ENCODE measurements at regions not wholly inside any gene's neighbourhood (a gene's known extent, or its start where the extent isn't known, plus 50 kb on each side); places are given as distances from the start of the nearest gene placed in this dataset.

DNA sequence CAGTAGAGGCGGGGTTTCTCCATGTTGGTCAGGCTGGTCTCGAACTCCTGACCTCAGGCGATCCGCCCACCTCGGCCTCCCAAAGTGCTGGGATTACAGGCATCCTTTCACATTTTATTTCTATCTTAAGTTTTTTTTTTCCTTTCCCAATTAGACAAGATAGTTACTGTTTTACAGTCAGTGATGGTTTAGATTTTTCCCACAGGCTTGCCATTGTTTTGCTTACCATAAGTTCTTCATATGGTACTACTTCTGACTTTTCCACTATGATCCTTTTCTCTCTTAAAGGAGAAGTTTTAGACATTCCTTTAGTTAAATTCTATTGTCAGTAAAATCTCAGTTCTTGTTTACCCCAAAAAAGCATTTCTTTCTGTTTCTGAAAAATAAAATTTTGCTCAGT lies 462.6 kb downstream of the CENPC start:
- 94 to 97% (median 95%) methylated on average over 5 of the region's 5 CpGs for WGBS, 3 donors
- intact Hi-C loops (cut with DNase I): no loop called here

DNA sequence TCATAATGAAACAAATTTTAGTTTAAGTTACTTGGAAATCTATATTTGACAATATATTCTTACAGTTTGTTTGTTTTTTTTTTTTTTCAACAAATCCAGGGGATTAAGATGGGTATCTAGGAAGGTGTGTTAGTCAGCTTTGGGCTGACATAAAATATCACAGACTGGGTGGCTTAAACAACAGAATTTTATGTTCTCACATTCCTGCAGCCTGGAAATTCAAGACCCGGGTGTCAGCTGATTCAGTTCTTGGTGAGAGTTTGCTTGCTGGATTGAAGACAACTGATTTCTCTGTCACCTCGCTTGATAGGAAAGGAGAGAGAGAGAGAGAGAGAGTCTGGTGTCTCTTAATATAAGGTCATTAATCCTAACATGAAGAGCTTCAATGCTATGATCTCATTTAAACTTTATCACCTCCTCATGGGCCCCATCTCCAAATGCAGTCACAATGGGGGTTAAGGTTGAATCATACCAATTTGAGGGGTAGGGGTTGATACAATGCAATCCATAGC lies 465.2 kb downstream of the CENPC start:
- intact Hi-C loops (cut with DNase I): no loop called here
- Histone ChIP-seq H3K36me3 (no peaks in the 10 kb centered on the region), H3K27me3 (no peaks in the 10 kb centered on the region), H3K4me3 (no peak overlapping the region), H3K9me3 (no peaks in the 10 kb centered on the region), H3K4me1 (ENCODE audit: insufficient read depth) (no peaks in the 10 kb centered on the region), H3K27ac (no peak overlapping the region)
- DNase-seq: no peak
- TF ChIP-seq, protein P1, sequence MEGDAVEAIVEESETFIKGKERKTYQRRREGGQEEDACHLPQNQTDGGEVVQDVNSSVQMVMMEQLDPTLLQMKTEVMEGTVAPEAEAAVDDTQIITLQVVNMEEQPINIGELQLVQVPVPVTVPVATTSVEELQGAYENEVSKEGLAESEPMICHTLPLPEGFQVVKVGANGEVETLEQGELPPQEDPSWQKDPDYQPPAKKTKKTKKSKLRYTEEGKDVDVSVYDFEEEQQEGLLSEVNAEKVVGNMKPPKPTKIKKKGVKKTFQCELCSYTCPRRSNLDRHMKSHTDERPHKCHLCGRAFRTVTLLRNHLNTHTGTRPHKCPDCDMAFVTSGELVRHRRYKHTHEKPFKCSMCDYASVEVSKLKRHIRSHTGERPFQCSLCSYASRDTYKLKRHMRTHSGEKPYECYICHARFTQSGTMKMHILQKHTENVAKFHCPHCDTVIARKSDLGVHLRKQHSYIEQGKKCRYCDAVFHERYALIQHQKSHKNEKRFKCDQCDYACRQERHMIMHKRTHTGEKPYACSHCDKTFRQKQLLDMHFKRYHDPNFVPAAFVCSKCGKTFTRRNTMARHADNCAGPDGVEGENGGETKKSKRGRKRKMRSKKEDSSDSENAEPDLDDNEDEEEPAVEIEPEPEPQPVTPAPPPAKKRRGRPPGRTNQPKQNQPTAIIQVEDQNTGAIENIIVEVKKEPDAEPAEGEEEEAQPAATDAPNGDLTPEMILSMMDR (IDR thresholded peaks at IDR 0.05): no peak
- TF ChIP-seq POLR2A (IDR thresholded peaks at IDR 0.05) (no peak), EP300 (IDR thresholded peaks at IDR 0.05) (no peak)
- 80 to 89% (median 83%) methylated on average over 2 of the region's 2 CpGs for WGBS, 3 donors

More for the DNA sequence above, 462.6 kb downstream of the CENPC start:
- Histone ChIP-seq H3K4me3 (no peak overlapping the region), H3K36me3 (no peaks in the 10 kb centered on the region), H3K27me3 (no peaks in the 10 kb centered on the region), H3K27ac (no peak overlapping the region), H3K4me1 (ENCODE audit: insufficient read depth) (no peaks in the 10 kb centered on the region), H3K9me3 (no peaks in the 10 kb centered on the region)
- no peak for DNase-seq
- TF ChIP-seq EP300 (IDR thresholded peaks at IDR 0.05) (no peak), POLR2A (IDR thresholded peaks at IDR 0.05) (no peak)
- TF ChIP-seq, protein P1 (IDR thresholded peaks at IDR 0.05): no peak

DNA sequence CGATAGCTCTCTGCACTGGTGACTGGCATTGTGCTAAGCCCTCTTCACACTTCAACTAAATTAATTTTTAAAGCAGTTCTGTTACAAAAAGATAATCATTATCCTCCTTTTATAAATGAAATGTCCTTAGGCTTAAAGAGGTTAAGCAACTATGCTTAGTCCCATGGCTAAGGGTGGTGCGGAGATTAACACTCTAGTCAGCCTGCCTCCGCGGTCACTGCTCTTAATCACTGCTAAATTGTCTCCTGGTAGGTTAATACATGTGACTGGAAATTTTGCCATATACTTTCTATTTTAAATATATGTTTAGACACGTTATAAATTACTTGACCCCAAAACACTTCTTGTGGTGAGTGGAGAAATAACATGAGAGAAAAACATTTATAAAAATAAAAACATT lies 473.7 kb downstream of the CENPC start:
- H3K27ac ChIP-seq: no peak overlapping the region
- DNase-seq: no peak
- TF ChIP-seq, protein P1 (IDR thresholded peaks at IDR 0.05): no peak
- TF ChIP-seq EP300 (IDR thresholded peaks at IDR 0.05) (no peak), POLR2A (IDR thresholded peaks at IDR 0.05) (no peak)
- no peaks in the 10 kb centered on the region for H3K36me3 ChIP-seq
- H3K4me3 ChIP-seq: no peak overlapping the region
- intact Hi-C loops (cut with DNase I): no loop called here
- WGBS, 3 donors: 78 to 84% (median 80%) methylated on average over 5 of the region's 5 CpGs
- H3K9me3 ChIP-seq: peaks cover 0 to 2% of the 10 kb centered on the region in 2 donors
- no peaks in the 10 kb centered on the region for H3K27me3 ChIP-seq
- no peaks in the 10 kb centered on the region for H3K4me1 ChIP-seq (ENCODE audit: insufficient read depth)

DNA sequence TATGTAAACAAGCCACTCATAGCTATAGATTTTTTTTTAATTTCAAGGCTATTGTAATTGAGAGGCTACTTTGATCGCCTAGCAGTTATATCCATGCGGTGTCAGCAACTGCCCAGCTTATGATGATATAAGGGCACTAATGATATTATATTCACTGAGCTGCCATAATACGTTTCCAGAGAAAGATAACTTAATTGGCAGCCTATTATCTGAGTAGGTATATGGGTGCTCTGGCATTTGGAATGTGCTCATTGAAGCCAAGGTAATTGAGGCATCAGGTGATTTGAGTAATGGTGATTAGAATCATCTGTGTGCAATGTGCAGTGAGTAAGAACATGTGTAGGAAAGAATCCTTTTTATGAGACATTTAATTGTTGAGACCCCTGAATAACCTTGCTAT lies 490.0 kb downstream of the CENPC start:
- no peaks in the 10 kb centered on the region for H3K9me3 ChIP-seq
- TF ChIP-seq, protein P1 (IDR thresholded peaks at IDR 0.05): no peak
- no peak for TF ChIP-seq EP300 (IDR thresholded peaks at IDR 0.05)
- no peak for TF ChIP-seq POLR2A (IDR thresholded peaks at IDR 0.05)
- no peak overlapping the region for H3K27ac ChIP-seq
- H3K4me1 ChIP-seq (ENCODE audit: insufficient read depth): no peaks in the 10 kb centered on the region
- intact Hi-C loops (cut with DNase I): no loop called here
- H3K4me3 ChIP-seq: no peak overlapping the region
- 62 to 72% (median 67%) methylated on average over 3 of the region's 3 CpGs for WGBS, 3 donors
- H3K36me3 ChIP-seq: no peaks in the 10 kb centered on the region
- H3K27me3 ChIP-seq: no peaks in the 10 kb centered on the region
- no peak for DNase-seq

Measured in ovary (tissue), 7 donors.